CD4-positive, alpha-beta T cell (primary cell): ENCODE measurements at regions not wholly inside any gene's neighbourhood (a gene's known extent, or its start where the extent isn't known, plus 50 kb on each side); places are given as distances from the start of the nearest gene placed in this dataset.

ENCODE experiments used
- ATAC-seq: fragments of 200-7000 bp; cut with Tn5 transposase; one replicate; pipeline ENCODE4 v1.10.0; 2022; ENCODE audit warnings: mild to moderate bottlenecking; ENCODE audit not compliant: poor library complexity
- CTCF ChIA-PET: fragments of 350-600 bp; sonication (Branson Sonifier 250); formaldehyde crosslinking; loops from one replicate; lab custom pipeline; 2021; ENCODE audit warnings: antibody characterized with exemption, inconsistent platforms; lab: Charles Lee
- POLR2A ChIA-PET: fragments of 350-600 bp; sonication (Branson Sonifier 250); formaldehyde crosslinking; loops from one replicate; lab custom pipeline; 2021; ENCODE audit warnings: antibody characterized with exemption, inconsistent platforms; lab: Charles Lee
- DNase-seq, 14 experiments: peaks; one replicate each; pipeline ENCODE4 v3.0.0-alpha.2; 2013 to 2020; ENCODE audit warnings: mixed read lengths in 2 of 14
- H3K27ac ChIP-seq, 2 donors: one replicate each; pipeline versions ENCODE4 v1.5.1 to v1.7.0; 2013; ENCODE audit warnings: low read length in 2 of 2, low read depth in 1 of 2, mild to moderate bottlenecking in 1 of 2
- H3K27me3 ChIP-seq, 2 experiments: 1 replicate in 1 of 2; 2 replicates in 1 of 2; pipeline versions ENCODE4 v1.6.1 to v1.7.0; 2013; ENCODE audit warnings: low read length in 2 of 2, control low read depth in 1 of 2, mild to moderate bottlenecking in 1 of 2, moderate library complexity in 1 of 2; ENCODE audit not compliant: insufficient read depth in 2 of 2, control insufficient read depth in 1 of 2
- H3K36me3 ChIP-seq: one replicate; pipeline ENCODE4 v1.6.1; 2013; ENCODE audit warnings: low read length, control low read depth; ENCODE audit not compliant: insufficient read depth
- H3K4me1 ChIP-seq: one replicate; pipeline ENCODE4 v1.6.1; 2013; ENCODE audit warnings: low read length, control low read depth; ENCODE audit not compliant: insufficient read depth
- H3K4me3 ChIP-seq: one replicate; pipeline ENCODE4 v1.5.1; 2013; ENCODE audit warnings: mild to moderate bottlenecking, low read length, moderate library complexity
- H3K9me3 ChIP-seq, 2 experiments: 1 replicate in 1 of 2; 2 replicates in 1 of 2; pipeline versions ENCODE4 v1.6.1 to v1.7.0; 2013; ENCODE audit warnings: low read length in 2 of 2, mild to moderate bottlenecking in 2 of 2, control low read depth in 1 of 2, moderate library complexity in 1 of 2; ENCODE audit not compliant: control insufficient read depth in 1 of 2, insufficient read depth in 1 of 2
- H3K27ac Mint-ChIP-seq: one replicate; pipeline ENCODE4 v1.8.0; 2020; ENCODE audit warnings: mixed read lengths
- H3K27me3 Mint-ChIP-seq: one replicate; pipeline ENCODE4 v1.8.0; 2021; ENCODE audit warnings: mixed read lengths
- H3K36me3 Mint-ChIP-seq: one replicate; pipeline ENCODE4 v1.8.0; 2021; ENCODE audit warnings: low read depth, mixed read lengths
- H3K4me1 Mint-ChIP-seq: one replicate; pipeline ENCODE4 v1.8.0; 2021; ENCODE audit warnings: low read depth, mixed read lengths
- H3K4me3 Mint-ChIP-seq: one replicate; pipeline ENCODE4 v1.8.0; 2020; ENCODE audit warnings: mild to moderate bottlenecking, mixed read lengths
- H3K9me3 Mint-ChIP-seq: one replicate; pipeline ENCODE4 v1.8.0; 2020; ENCODE audit warnings: mixed read lengths
- intact Hi-C, 2 experiments: fragments of 100-400 bp; cut with DNase I in 1 of 2; cut with micrococcal nuclease in 1 of 2; formaldehyde crosslinking; loops; one replicate each; pipeline versions ENCODE4 v1.15.1 to v1.9.0; 2023 to 2025; cut with DNase I, micrococcal nuclease
- TF ChIP-seq, protein P1 (sequence below): fragments of 200-600 bp; IDR thresholded peaks from one replicate; pipeline ENCODE4 v1.8.0; 2022; ENCODE audit warnings: antibody characterized with exemption, mild to moderate bottlenecking

DNA sequence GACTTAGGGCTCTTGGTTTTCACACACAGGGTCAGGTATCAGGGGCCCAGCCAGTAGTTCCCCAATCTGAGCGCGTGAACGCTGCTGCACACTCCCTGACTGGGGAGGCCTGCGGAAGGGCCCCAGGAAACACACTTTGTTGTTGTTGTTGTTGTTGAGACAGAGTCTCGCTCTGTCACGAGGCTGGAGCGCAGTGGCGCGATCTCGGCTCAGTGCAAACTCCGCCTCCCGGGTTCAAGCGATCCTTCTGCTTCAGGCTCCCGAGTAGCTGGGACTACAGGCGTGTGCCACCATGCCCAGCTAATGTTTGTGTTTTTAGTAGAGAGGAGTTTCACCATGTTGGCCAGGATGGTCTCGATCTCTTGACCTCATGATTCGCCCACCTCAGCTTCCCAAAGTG lies 190.4 kb upstream of the GPR12 start:
- Histone ChIP-seq H3K36me3 (no peaks in the 10 kb centered on the region), H3K9me3 (no peaks in the 10 kb centered on the region), H3K4me3 (no peak overlapping the region), H3K4me1 (no peaks in the 10 kb centered on the region), H3K27ac (no peak overlapping the region), H3K27me3 (no peaks in the 10 kb centered on the region)
- ChIA-PET CTCF (no interaction called here), POLR2A (no interaction called here)
- no peaks in the 10 kb centered on the region for H3K4me1 Mint-ChIP-seq
- no peaks in the 10 kb centered on the region for H3K27me3 Mint-ChIP-seq
- DNase-seq (no peak), ATAC-seq (no peak)
- intact Hi-C loops: no loop called here
- no peaks in the 10 kb centered on the region for H3K36me3 Mint-ChIP-seq
- no peaks in the 10 kb centered on the region for H3K9me3 Mint-ChIP-seq
- no peak overlapping the region for H3K27ac Mint-ChIP-seq
- TF ChIP-seq, protein P1, sequence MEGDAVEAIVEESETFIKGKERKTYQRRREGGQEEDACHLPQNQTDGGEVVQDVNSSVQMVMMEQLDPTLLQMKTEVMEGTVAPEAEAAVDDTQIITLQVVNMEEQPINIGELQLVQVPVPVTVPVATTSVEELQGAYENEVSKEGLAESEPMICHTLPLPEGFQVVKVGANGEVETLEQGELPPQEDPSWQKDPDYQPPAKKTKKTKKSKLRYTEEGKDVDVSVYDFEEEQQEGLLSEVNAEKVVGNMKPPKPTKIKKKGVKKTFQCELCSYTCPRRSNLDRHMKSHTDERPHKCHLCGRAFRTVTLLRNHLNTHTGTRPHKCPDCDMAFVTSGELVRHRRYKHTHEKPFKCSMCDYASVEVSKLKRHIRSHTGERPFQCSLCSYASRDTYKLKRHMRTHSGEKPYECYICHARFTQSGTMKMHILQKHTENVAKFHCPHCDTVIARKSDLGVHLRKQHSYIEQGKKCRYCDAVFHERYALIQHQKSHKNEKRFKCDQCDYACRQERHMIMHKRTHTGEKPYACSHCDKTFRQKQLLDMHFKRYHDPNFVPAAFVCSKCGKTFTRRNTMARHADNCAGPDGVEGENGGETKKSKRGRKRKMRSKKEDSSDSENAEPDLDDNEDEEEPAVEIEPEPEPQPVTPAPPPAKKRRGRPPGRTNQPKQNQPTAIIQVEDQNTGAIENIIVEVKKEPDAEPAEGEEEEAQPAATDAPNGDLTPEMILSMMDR: no peak
- no peak overlapping the region for H3K4me3 Mint-ChIP-seq

DNA sequence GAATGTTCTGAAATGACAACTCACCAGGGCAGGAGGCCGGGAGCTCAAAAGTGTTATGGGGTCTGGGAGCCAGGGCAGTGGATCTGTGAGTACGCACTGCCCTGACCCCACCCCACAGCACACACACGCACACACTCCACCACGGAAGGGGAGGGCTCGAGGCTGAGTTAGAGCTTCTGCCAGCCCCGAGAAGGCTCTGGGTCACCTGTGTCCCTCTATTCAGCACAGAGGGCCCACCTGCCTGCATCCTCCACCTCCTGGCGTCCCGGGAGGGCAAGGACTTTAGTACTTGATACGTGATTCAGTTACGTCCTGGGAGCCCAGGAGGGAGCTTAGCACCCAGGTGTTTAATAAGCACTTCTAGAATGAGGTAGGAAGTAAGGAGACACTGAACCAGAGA lies 190.0 kb upstream of the GPR12 start:
- Histone ChIP-seq H3K9me3 (no peaks in the 10 kb centered on the region), H3K36me3 (no peaks in the 10 kb centered on the region), H3K4me3 (no peak overlapping the region), H3K27me3 (no peaks in the 10 kb centered on the region), H3K4me1 (no peaks in the 10 kb centered on the region), H3K27ac (no peak overlapping the region)
- CTCF ChIA-PET: no interaction called here
- no peak overlapping the region for H3K4me3 Mint-ChIP-seq
- H3K36me3 Mint-ChIP-seq: no peaks in the 10 kb centered on the region
- H3K27me3 Mint-ChIP-seq: no peaks in the 10 kb centered on the region
- POLR2A ChIA-PET: no interaction called here
- TF ChIP-seq, protein P1: no peak
- H3K4me1 Mint-ChIP-seq: no peaks in the 10 kb centered on the region
- H3K27ac Mint-ChIP-seq: no peak overlapping the region
- no peaks in the 10 kb centered on the region for H3K9me3 Mint-ChIP-seq
- ATAC-seq (no peak), DNase-seq (no peak)
- intact Hi-C loops: no loop called here

DNA sequence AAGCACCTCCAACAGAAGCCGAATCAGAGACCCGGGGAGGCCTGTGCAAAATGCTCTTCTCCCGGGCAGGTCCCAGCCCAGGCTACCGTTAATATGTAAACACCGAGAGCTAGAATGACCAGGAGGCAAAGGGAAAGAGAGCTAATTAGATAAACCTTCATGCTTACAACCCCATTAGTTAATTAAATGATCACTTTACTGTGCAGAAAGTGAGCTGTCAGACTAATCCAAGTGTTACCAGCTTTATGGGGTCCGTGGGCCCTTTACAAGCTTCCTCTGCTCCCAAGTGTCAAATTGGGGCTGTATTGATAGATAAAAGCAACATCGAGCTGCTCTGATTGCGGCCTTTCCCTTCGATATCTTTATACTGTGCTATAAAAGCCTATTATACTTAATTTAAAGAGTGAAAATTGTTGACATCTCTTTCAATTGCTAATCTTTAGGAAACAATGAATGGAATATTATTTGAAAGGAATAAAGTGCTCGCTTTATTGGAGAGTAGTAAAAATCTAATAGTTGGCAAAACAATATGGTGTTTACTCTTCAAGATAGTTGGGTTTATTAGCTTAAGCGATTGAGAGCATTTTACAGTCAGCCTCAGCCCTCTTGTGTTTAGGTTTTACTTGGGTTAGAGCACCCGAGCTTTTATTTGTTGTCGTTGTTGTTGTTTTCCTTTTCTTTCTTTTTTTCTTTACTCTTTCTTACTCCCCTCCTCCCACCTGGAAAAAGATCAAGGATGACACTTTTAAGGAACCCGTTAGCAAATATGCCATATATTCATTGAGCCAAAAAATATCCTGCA lies 189.3 kb upstream of the GPR12 start:
- CTCF ChIA-PET: no interaction called here
- Histone ChIP-seq H3K36me3 (no peaks in the 10 kb centered on the region), H3K4me3 (no peak overlapping the region), H3K9me3 (no peaks in the 10 kb centered on the region), H3K27me3 (no peaks in the 10 kb centered on the region), H3K4me1 (no peaks in the 10 kb centered on the region), H3K27ac (no peak overlapping the region)
- DNase-seq (no peak), ATAC-seq (no peak)
- no peaks in the 10 kb centered on the region for H3K9me3 Mint-ChIP-seq
- H3K27me3 Mint-ChIP-seq: no peaks in the 10 kb centered on the region
- intact Hi-C loops: no loop called here
- H3K36me3 Mint-ChIP-seq: no peaks in the 10 kb centered on the region
- TF ChIP-seq, protein P1: no peak
- POLR2A ChIA-PET: no interaction called here
- no peak overlapping the region for H3K27ac Mint-ChIP-seq
- H3K4me1 Mint-ChIP-seq: no peaks in the 10 kb centered on the region
- H3K4me3 Mint-ChIP-seq: no peak overlapping the region
